Choroid plexus epithelial cell (primary cell): ENCODE measurements at regions not wholly inside any gene's neighbourhood (a gene's known extent, or its start where the extent isn't known, plus 50 kb on each side); places are given as distances from the start of the nearest gene placed in this dataset.
"Not testable (repeated sequence)": the region's sequence is repeated elsewhere in the genome, so short reads cannot be mapped to it uniquely, and the experiment has no call there.

Experiments used
- DNase-seq: peaks from one replicate; pipeline ENCODE4 v3.0.0-alpha.2; 2010; ENCODE audit warnings: low read depth
- H3K4me3 ChIP-seq: 2 replicates; pipeline ENCODE4 v1.5.1; 2011; ENCODE audit warnings: low read depth, mild to moderate bottlenecking, control low read depth, low read length, moderate library complexity
- TF ChIP-seq, protein P1 (sequence below): conservative IDR thresholded peaks from 2 replicates; pipeline ENCODE4 v1.5.1; 2011; ENCODE audit warnings: low read depth, mild to moderate bottlenecking, control low read depth, inconsistent platforms, low read length, moderate library complexity

DNA sequence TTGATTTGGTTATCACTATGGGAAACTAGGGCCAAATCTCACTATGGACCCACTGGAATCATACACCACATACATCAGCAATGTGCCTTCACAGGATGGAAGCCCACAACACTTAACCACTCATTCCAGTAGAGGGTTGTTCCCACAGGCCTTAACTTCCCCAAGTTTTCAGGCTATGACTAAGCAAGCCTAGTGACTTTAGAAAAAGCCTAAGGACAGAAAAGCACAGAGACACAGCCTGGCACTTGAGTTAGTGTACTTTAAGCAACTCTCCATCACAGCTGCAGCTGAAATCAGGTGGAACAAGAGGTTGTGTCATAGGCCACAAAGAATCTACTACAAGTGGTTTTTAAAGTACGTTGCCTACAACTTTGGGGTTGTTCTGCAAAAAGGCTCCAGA, 128.7 kb downstream of the LRRN1 start:
- no peak for DNase-seq
- TF ChIP-seq, protein P1, sequence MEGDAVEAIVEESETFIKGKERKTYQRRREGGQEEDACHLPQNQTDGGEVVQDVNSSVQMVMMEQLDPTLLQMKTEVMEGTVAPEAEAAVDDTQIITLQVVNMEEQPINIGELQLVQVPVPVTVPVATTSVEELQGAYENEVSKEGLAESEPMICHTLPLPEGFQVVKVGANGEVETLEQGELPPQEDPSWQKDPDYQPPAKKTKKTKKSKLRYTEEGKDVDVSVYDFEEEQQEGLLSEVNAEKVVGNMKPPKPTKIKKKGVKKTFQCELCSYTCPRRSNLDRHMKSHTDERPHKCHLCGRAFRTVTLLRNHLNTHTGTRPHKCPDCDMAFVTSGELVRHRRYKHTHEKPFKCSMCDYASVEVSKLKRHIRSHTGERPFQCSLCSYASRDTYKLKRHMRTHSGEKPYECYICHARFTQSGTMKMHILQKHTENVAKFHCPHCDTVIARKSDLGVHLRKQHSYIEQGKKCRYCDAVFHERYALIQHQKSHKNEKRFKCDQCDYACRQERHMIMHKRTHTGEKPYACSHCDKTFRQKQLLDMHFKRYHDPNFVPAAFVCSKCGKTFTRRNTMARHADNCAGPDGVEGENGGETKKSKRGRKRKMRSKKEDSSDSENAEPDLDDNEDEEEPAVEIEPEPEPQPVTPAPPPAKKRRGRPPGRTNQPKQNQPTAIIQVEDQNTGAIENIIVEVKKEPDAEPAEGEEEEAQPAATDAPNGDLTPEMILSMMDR: no peak
- H3K4me3 ChIP-seq: no peak overlapping the region

DNA sequence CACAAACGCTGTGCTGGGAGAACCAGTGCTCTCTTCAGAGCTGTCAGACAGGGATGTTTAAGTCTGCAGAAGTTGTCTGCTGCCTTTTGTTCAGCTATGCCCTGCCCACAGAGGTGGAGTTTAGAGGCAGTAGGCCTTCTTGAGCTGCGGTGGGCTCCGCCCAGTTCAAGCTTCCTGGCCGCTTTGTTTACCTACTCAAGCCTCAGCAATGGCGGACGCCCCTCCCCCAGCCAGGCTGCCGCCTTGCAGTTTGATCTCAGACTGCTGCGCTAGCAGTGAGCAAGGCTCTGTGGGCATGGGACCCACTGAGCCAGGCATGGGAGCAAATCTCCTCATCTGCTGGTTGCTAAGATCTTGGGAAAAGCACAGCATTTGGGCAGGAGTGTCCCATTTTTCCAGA, 142.1 kb downstream of the LRRN1 start:
- not testable (repeated sequence) for DNase-seq, H3K4me3 ChIP-seq

DNA sequence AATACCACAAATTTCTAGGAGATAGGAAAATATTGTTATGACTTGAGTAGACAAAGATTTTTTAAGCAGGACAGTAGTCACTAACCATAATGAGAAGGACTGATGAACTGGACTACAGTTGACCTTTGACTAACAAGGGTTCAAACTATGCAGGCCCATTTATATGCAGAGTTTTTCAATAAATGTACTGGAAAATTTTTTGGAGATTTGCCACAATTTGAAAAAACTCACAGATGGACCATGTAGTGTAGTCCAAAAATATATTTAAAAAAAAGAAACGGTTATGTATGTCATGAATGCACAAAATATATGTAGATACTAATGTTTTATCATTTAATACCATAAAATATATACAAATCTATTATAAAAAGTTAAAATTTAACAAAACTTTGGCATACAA, 151.8 kb downstream of the LRRN1 start:
- no peak for DNase-seq
- TF ChIP-seq, protein P1: no peak
- no peak overlapping the region for H3K4me3 ChIP-seq

DNA sequence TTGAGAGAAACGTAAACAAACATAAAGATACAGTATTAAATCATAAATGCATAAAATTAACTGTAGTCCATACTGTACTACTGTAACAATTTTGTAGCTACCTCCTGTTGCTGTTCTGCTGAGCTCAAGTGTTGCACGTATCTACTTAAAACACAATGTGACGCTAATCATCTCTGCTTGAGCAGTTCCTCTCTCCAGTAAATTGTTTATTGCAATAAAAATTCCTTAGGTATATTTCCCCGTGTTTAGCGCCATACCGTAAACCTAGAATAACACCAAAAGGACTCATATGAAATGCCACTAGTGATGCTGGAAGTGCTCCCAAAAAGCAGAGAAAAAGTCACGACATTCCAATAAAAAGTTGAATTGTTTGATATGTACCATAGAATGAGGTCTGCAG, 152.3 kb downstream of the LRRN1 start:
- no peak overlapping the region for H3K4me3 ChIP-seq

DNA sequence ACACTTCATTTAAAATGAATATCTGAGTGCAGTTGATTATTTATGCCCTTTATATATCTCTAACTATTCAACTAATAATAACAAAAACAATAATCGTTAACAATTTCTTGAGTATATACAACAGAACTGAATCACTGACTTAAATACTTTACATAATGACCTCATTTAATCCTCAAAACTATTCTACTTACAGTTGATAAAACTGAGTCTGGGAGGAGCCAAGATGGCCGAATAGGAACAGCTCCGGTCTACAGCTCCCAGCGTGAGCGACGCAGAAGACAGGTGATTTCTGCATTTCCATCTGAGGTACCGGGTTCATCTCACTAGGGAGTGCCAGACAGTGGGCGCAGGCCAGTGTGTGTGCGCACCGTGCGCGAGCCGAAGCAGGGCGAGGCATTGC, 163.6 kb downstream of the LRRN1 start:
- H3K4me3 ChIP-seq, DNase-seq: not testable (repeated sequence)

More for the DNA sequence above, 152.3 kb downstream of the LRRN1 start:
- DNase-seq: no peak
- TF ChIP-seq, protein P1: no peak

DNA sequence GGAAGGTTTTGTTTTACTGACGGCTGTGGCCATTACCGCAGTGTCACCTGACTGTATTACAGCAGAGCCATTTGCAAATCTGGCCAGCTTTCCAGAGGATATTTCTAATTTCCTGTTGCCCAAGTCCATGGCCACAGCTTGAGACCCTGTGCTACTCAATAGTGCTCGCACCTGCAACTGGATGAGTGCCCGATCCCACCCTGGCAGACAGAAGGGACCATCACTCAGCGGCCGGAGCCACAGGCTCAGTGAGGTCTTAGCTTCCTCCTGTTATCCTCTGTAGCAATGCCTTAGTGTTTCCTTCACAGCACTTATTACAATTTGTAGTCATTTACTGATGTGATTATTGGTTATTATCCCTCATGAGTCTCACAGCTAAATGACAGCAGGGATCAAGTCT, 184.8 kb downstream of the LRRN1 start:
- DNase-seq: no peak
- TF ChIP-seq, protein P1: no peak
- H3K4me3 ChIP-seq: no peak overlapping the region

DNA sequence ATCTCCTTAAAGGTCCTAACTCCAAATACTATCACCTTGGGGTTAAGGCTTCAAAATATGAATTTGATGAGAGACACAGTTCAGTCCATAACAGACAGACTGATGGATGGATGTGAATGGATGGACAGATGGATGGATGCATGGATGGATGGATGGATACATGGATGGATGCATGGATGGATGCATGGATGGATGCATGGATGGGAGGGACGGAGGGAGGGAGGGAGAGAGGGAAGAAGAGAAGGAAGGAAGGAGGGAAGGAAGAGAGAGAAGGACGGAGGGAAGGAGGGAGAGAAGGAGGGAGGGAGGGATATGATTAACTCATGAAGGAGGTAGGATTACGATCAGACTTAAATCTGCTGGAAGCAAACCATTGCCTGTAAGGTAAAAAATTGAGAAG, 192.4 kb downstream of the LRRN1 start:
- TF ChIP-seq, protein P1: no peak
- H3K4me3 ChIP-seq: no peak overlapping the region
- DNase-seq: no peak

DNA sequence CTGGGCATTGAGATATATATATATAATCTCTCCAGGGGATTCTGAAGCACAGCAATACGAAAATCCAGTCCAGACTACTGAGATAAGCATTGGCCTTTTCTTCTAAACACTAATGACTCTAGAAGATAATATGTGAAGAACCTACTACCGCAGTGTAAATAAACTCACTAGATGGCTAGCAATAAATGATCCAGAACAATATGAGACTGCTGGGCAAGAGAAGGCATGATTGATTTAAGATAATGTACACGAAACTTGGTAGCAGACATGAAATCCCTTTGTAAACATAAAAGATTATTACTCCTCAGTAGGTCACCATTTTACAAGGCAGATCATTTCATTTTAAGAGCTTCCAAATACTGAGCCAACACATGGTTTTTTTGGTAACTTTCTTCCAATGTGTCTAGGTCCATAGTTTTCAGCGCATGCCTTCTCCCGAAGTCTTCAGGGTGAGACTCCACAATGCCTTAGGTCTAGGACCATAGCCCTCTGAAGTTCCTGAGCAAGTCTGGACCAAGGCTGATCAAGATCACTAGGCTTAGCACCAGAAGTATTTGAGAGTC, 193.2 kb downstream of the LRRN1 start:
- no peak for DNase-seq
- TF ChIP-seq, protein P1: no peak
- H3K4me3 ChIP-seq: no peak overlapping the region
